K562 (cell line): ENCODE measurements at regions not wholly inside any gene's neighbourhood (a gene's known extent, or its start where the extent isn't known, plus 50 kb on each side); places are given as distances from the start of the nearest gene placed in this dataset.

ENCODE experiments used
- BRF1 ChIP-seq: IDR thresholded peaks from 3 replicates; pipeline ENCODE4 v1.6.1; 2011; ENCODE audit warnings: borderline replicate concordance, mild to moderate bottlenecking; ENCODE audit not compliant: insufficient read length; ENCODE audit errors: extremely low read depth
- CBFB ChIP-seq: sonication (generic); formaldehyde crosslinking; IDR thresholded peaks from 2 replicates; pipeline ENCODE4 v1.4.0; 2020; ENCODE audit warnings: mild to moderate bottlenecking, missing genetic modification reagents
- CEBPG ChIP-seq, 3 experiments: fragments of 200-800 bp in 1 of 3; sonication (Bioruptor generic) in 1 of 3; sonication (generic) in 1 of 3; formaldehyde crosslinking in 1 of 3; IDR thresholded peaks in 2 of 3; conservative IDR thresholded peaks in 1 of 3; 2 replicates each; pipeline versions ENCODE4 v1.6.1 to v1.8.0; 2016 to 2022; ENCODE audit warnings: missing compliant biosample characterization in 2 of 3, missing genetic modification characterization in 2 of 3, mild to moderate bottlenecking in 1 of 3, missing genetic modification reagents in 1 of 3
- DPF2 ChIP-seq: fragments of 450-650 bp; IDR thresholded peaks from 2 replicates; pipeline ENCODE4 v1.6.1; 2016
- FOXK2 ChIP-seq, 2 experiments: fragments of 450-650 bp; IDR thresholded peaks in 1 of 2; conservative IDR thresholded peaks in 1 of 2; 2 replicates each; pipeline ENCODE4 v1.6.1; 2016; ENCODE audit warnings: low read depth in 2 of 2, mild to moderate bottlenecking in 1 of 2
- HNRNPLL ChIP-seq: fragments of 200-400 bp; formaldehyde crosslinking; IDR thresholded peaks from 2 replicates; pipeline ENCODE4 v1.6.1; 2017; ENCODE audit warnings: low read length, low read depth, mild to moderate bottlenecking; ENCODE audit not compliant: poor library complexity, severe bottlenecking
- POLR2A ChIP-seq: fragments of 450-650 bp; conservative IDR thresholded peaks from 2 replicates; pipeline ENCODE4 v1.6.1; 2016
- PREB ChIP-seq: sonication (generic); formaldehyde crosslinking; IDR thresholded peaks from 2 replicates; pipeline ENCODE4 v1.8.1; 2023; ENCODE audit warnings: mild to moderate bottlenecking, missing genetic modification reagents
- ZZZ3 ChIP-seq: fragments of 450-650 bp; IDR thresholded peaks from 2 replicates; pipeline ENCODE4 v1.6.1; 2016; ENCODE audit warnings: antibody characterized with exemption, mild to moderate bottlenecking, moderate library complexity

- TF ChIP-seq DPF2, result no peak
- no peak for TF ChIP-seq HNRNPLL
- no peak for TF ChIP-seq FOXK2 (conservative IDR thresholded peaks at IDR 0.05 in 1 of 2, IDR thresholded peaks at IDR 0.05 in 1 of 2; ENCODE audit: low read depth in 2 of 2)
- no peak for TF ChIP-seq BRF1
- no peak for TF ChIP-seq ZZZ3
- TF ChIP-seq CBFB, result no peak
- TF ChIP-seq CEBPG (CRISPR knock-in tag; IDR thresholded peaks at IDR 0.05), result no peak
- TF ChIP-seq CEBPG (tag; conservative IDR thresholded peaks at IDR 0.05 in 1 of 2, IDR thresholded peaks at IDR 0.05 in 1 of 2), result no peak
- no peak for TF ChIP-seq POLR2A
- no peak for TF ChIP-seq PREB (CRISPR knock-in tag)
Observed at GRCh38 chr2:66252109-66252508, 182.8 kb upstream of the MEIS1 start.
